OCI-LY7 (cell line): ENCODE measurements at regions not wholly inside any gene's neighbourhood (a gene's known extent, or its start where the extent isn't known, plus 50 kb on each side); places are given as distances from the start of the nearest gene placed in this dataset.

Source experiments
- CTCF ChIP-seq: fragments of 200-600 bp; sonication (generic); conservative IDR thresholded peaks from 2 replicates; pipeline ENCODE4 v1.5.1; 2014; ENCODE audit warnings: mild to moderate bottlenecking, antibody characterized with exemption, low read length, moderate library complexity, mixed read lengths
- EZH2phosphoT487 ChIP-seq: fragments of 200-600 bp; sonication (generic); IDR thresholded peaks from 2 replicates; pipeline ENCODE4 v1.6.1; 2018; ENCODE audit warnings: low read depth, borderline replicate concordance, mild to moderate bottlenecking, mixed run types, antibody characterized with exemption, low read length, moderate library complexity, mixed read lengths

GRCh38 chr16:48959747-48960146 lies 321.9 kb downstream of the CBLN1 start:
- TF ChIP-seq CTCF (no peak), EZH2phosphoT487 (no peak)
